ENCODE measurements at regions not wholly inside any gene's neighbourhood (a gene's known extent, or its start where the extent isn't known, plus 50 kb on each side); places are given as distances from the start of the nearest gene placed in this dataset.
"Not testable (repeated sequence)": the region's sequence is repeated elsewhere in the genome, so short reads cannot be mapped to it uniquely, and the experiment has no call there.

- Mint-ChIP-seq H3K4me3 (no peak overlapping the region), H3K27ac (no peak overlapping the region)
Observed at GRCh38 chr4:3612934-3613333, 80.7 kb upstream of the LRPAP1 start.

DNA sequence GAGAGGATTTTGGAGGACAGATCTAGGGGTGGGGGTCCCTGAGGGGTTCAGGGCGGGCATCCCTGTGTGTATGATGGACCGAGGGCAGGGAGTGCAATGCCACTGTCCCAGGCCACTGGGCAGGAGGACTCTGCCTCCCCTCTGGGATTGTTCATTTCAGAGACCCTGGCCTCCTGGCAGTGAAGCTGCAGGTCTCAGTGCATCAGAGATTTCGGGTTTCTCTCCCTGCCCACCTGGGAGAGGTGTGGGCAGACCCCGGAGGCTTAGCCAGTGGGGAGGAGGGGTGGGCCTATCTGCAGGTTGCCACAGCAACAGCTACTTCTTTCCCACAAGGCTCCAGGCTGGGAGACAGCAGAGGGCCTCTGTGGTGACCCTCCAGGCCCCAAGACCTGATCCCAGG is 80.1 kb upstream of the LRPAP1 start:
- Histone ChIP-seq H3K9ac (ENCODE audit: extremely low read depth, low read length, poor library complexity, severe bottlenecking) (no peak overlapping the region), H3K27ac (ENCODE audit: low read depth, low read length) (no peak overlapping the region), H3K4me1 (ENCODE audit: control insufficient read depth, insufficient read depth, low read length) (no peaks in the 10 kb centered on the region), H3K4me3 (ENCODE audit: low read length) (no peak overlapping the region), H3K36me3 (ENCODE audit: control insufficient read depth, insufficient read depth, low read length) (no peaks in the 10 kb centered on the region), H3K9me3 (ENCODE audit: control insufficient read depth, low read length) (no peaks in the 10 kb centered on the region), H3K27me3 (ENCODE audit: control insufficient read depth, insufficient read depth, low read length, poor library complexity, severe bottlenecking) (no peaks in the 10 kb centered on the region)
- Mint-ChIP-seq H3K27me3 (ENCODE audit: insufficient read depth) (peaks cover 2% of the 10 kb centered on the region), H3K4me3 (no peak overlapping the region), H3K36me3 (ENCODE audit: low read depth) (no peaks in the 10 kb centered on the region), H3K27ac (no peak overlapping the region), H3K4me1 (no peaks in the 10 kb centered on the region), H3K9me3 (peaks cover 4% of the 10 kb centered on the region)
- 89 to 90% methylated on average over 4 of the region's 4 CpGs for WGBS, 2 experiments (ENCODE audit: insufficient coverage in 1 of 2, insufficient read length in 1 of 2)
- TF ChIP-seq CTCF (conservative IDR thresholded peaks at IDR 0.05): no peak
- no peak for DNase-seq

More at GRCh38 chr4:3612934-3613333, 80.7 kb upstream of the LRPAP1 start:
- Histone ChIP-seq H3K4me1 (ENCODE audit: control insufficient read depth, insufficient read depth, low read length) (no peaks in the 10 kb centered on the region), H3K4me3 (ENCODE audit: low read length) (no peak overlapping the region), H3K9ac (ENCODE audit: extremely low read depth, low read length, poor library complexity, severe bottlenecking) (no peak overlapping the region), H3K27me3 (ENCODE audit: control insufficient read depth, insufficient read depth, low read length, poor library complexity, severe bottlenecking) (no peaks in the 10 kb centered on the region), H3K27ac (ENCODE audit: low read depth, low read length) (no peak overlapping the region), H3K9me3 (ENCODE audit: control insufficient read depth, low read length) (no peaks in the 10 kb centered on the region), H3K36me3 (ENCODE audit: control insufficient read depth, insufficient read depth, low read length) (no peaks in the 10 kb centered on the region)
- no peak for DNase-seq
- Mint-ChIP-seq H3K36me3 (ENCODE audit: low read depth) (no peaks in the 10 kb centered on the region), H3K27me3 (ENCODE audit: insufficient read depth) (peaks cover 5% of the 10 kb centered on the region), H3K9me3 (peaks cover 4% of the 10 kb centered on the region), H3K4me1 (no peaks in the 10 kb centered on the region)
- WGBS, 2 experiments (ENCODE audit: insufficient coverage in 1 of 2, insufficient read length in 1 of 2): 93 to 100% methylated on average over 1 of the region's 1 CpG
- TF ChIP-seq CTCF (conservative IDR thresholded peaks at IDR 0.05): no peak

GRCh38 chr4:3611778-3612177 is 79.6 kb upstream of the LRPAP1 start:
- Histone ChIP-seq H3K9ac (ENCODE audit: extremely low read depth, low read length, poor library complexity, severe bottlenecking) (no peak overlapping the region), H3K9me3 (ENCODE audit: control insufficient read depth, low read length) (no peaks in the 10 kb centered on the region), H3K27me3 (ENCODE audit: control insufficient read depth, insufficient read depth, low read length, poor library complexity, severe bottlenecking) (no peaks in the 10 kb centered on the region), H3K4me1 (ENCODE audit: control insufficient read depth, insufficient read depth, low read length) (no peaks in the 10 kb centered on the region), H3K27ac (ENCODE audit: low read depth, low read length) (no peak overlapping the region), H3K36me3 (ENCODE audit: control insufficient read depth, insufficient read depth, low read length) (no peaks in the 10 kb centered on the region), H3K4me3 (ENCODE audit: low read length) (no peak overlapping the region)
- TF ChIP-seq CTCF (conservative IDR thresholded peaks at IDR 0.05): no peak
- no peaks in the 10 kb centered on the region for H3K4me1 Mint-ChIP-seq
- H3K27ac Mint-ChIP-seq: no peak overlapping the region
- H3K36me3 Mint-ChIP-seq (ENCODE audit: low read depth): no peaks in the 10 kb centered on the region
- peaks cover 2% of the 10 kb centered on the region for H3K27me3 Mint-ChIP-seq (ENCODE audit: insufficient read depth)
- 89 to 96% methylated on average over 8 to 14 of the region's 14 CpGs for WGBS, 2 experiments (ENCODE audit: insufficient coverage in 1 of 2, insufficient read length in 1 of 2)
- peaks cover 4% of the 10 kb centered on the region for H3K9me3 Mint-ChIP-seq
- H3K4me3 Mint-ChIP-seq: no peak overlapping the region
- DNase-seq: no peak

DNA sequence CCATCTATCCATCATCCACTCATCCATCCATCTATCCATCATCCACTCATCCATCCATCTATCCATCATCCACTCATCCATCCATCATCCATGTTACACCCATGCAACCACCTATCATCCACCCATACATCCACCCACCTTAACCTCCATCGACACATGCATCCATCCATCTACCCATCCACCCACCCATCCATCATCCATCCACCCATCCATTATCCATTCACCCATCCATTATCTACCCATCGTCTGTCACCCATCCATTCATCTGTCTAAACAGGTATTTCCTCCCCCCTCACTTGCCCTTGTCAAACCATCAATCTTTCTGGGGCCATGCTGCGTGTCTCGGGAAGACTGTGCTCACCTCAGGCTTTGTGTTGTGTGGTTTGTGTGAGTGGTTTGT is 78.6 kb upstream of the LRPAP1 start:
- not testable (repeated sequence) for H3K27ac ChIP-seq (ENCODE audit: low read depth, low read length); H3K4me3 ChIP-seq (ENCODE audit: low read length); H3K27ac Mint-ChIP-seq; H3K27me3 ChIP-seq (ENCODE audit: control insufficient read depth, insufficient read depth, low read length, poor library complexity, severe bottlenecking); H3K36me3 ChIP-seq (ENCODE audit: control insufficient read depth, insufficient read depth, low read length); H3K9me3 Mint-ChIP-seq; H3K9ac ChIP-seq (ENCODE audit: extremely low read depth, low read length, poor library complexity, severe bottlenecking); H3K4me1 ChIP-seq (ENCODE audit: control insufficient read depth, insufficient read depth, low read length); H3K4me3 Mint-ChIP-seq; H3K4me1 Mint-ChIP-seq; DNase-seq; H3K27me3 Mint-ChIP-seq (ENCODE audit: insufficient read depth); H3K36me3 Mint-ChIP-seq (ENCODE audit: low read depth); H3K9me3 ChIP-seq (ENCODE audit: control insufficient read depth, low read length)
- WGBS, 2 experiments (ENCODE audit: insufficient coverage in 1 of 2, insufficient read length in 1 of 2): 76 to 98% methylated on average over 2 to 4 of the region's 4 CpGs

- H3K27ac Mint-ChIP-seq; H3K27ac ChIP-seq (ENCODE audit: low read depth, low read length); H3K9me3 Mint-ChIP-seq; H3K4me3 ChIP-seq (ENCODE audit: low read length); H3K36me3 ChIP-seq (ENCODE audit: control insufficient read depth, insufficient read depth, low read length); DNase-seq; H3K27me3 ChIP-seq (ENCODE audit: control insufficient read depth, insufficient read depth, low read length, poor library complexity, severe bottlenecking); H3K4me1 ChIP-seq (ENCODE audit: control insufficient read depth, insufficient read depth, low read length); H3K27me3 Mint-ChIP-seq (ENCODE audit: insufficient read depth); H3K4me1 Mint-ChIP-seq; H3K4me3 Mint-ChIP-seq; H3K36me3 Mint-ChIP-seq (ENCODE audit: low read depth); H3K9me3 ChIP-seq (ENCODE audit: control insufficient read depth, low read length); H3K9ac ChIP-seq (ENCODE audit: extremely low read depth, low read length, poor library complexity, severe bottlenecking): not testable (repeated sequence)
- WGBS, 2 experiments (ENCODE audit: insufficient coverage in 1 of 2, insufficient read length in 1 of 2): 97 to 100% methylated on average over 1 to 2 of the region's 2 CpGs
Observed at GRCh38 chr4:3609905-3610304, 77.7 kb upstream of the LRPAP1 start.

Data from endodermal cell (in vitro differentiated cells).